ENCODE measurements at regions not wholly inside any gene's neighbourhood (a gene's known extent, or its start where the extent isn't known, plus 50 kb on each side); places are given as distances from the start of the nearest gene placed in this dataset.
"Not testable (repeated sequence)": the region's sequence is repeated elsewhere in the genome, so short reads cannot be mapped to it uniquely, and the experiment has no call there.

GRCh38 chr22:11625711-11626421, 3902.1 kb upstream of the OR11H1 start:
- not testable (repeated sequence) for H3K27ac ChIP-seq; H3K4me3 ChIP-seq (ENCODE audit: low read depth in 1 of 2, low read length in 1 of 2); H3K4me1 ChIP-seq (ENCODE audit: control insufficient read depth in 1 of 2, insufficient read depth in 1 of 2, low read depth in 1 of 2, low read length in 1 of 2); H3K36me3 ChIP-seq; H3K27me3 ChIP-seq
- peaks cover 58% of the 10 kb centered on the region for H3K9me3 ChIP-seq

GRCh38 chr22:11626422-11626773, 3901.6 kb upstream of the OR11H1 start:
- H3K4me3 ChIP-seq (ENCODE audit: low read depth in 1 of 2, low read length in 1 of 2) = no peak overlapping the region
- no peaks in the 10 kb centered on the region for H3K27me3 ChIP-seq
- H3K36me3 ChIP-seq = no peaks in the 10 kb centered on the region
- H3K4me1 ChIP-seq (ENCODE audit: control insufficient read depth in 1 of 2, insufficient read depth in 1 of 2, low read depth in 1 of 2, low read length in 1 of 2) = no peaks in the 10 kb centered on the region
- peaks cover 53% of the 10 kb centered on the region for H3K9me3 ChIP-seq
- H3K27ac ChIP-seq = no peak overlapping the region
- no peak for TF ChIP-seq CTCF (IDR thresholded peaks at IDR 0.05)

- not testable (repeated sequence) for H3K4me3 ChIP-seq (ENCODE audit: low read depth in 1 of 2, low read length in 1 of 2); H3K4me1 ChIP-seq (ENCODE audit: control insufficient read depth in 1 of 2, insufficient read depth in 1 of 2, low read depth in 1 of 2, low read length in 1 of 2); H3K36me3 ChIP-seq; H3K27me3 ChIP-seq; H3K27ac ChIP-seq
- peaks cover 49% of the 10 kb centered on the region for H3K9me3 ChIP-seq
Measured at GRCh38 chr22:11627036-11627435, 3901.0 kb upstream of the OR11H1 start.

- no peak overlapping the region for H3K4me3 ChIP-seq (ENCODE audit: low read depth in 1 of 2, low read length in 1 of 2)
- H3K4me1 ChIP-seq (ENCODE audit: control insufficient read depth in 1 of 2, insufficient read depth in 1 of 2, low read depth in 1 of 2, low read length in 1 of 2) = no peaks in the 10 kb centered on the region
- H3K9me3 ChIP-seq = peaks cover 49% of the 10 kb centered on the region
- H3K27me3 ChIP-seq = no peaks in the 10 kb centered on the region
- no peaks in the 10 kb centered on the region for H3K36me3 ChIP-seq
- TF ChIP-seq CTCF (IDR thresholded peaks at IDR 0.05) = no peak
- no peak overlapping the region for H3K27ac ChIP-seq
Measured at GRCh38 chr22:11627436-11627797, 3900.6 kb upstream of the OR11H1 start.

- Histone ChIP-seq H3K36me3 (no peaks in the 10 kb centered on the region), H3K27ac (no peak overlapping the region), H3K27me3 (no peaks in the 10 kb centered on the region), H3K4me3 (ENCODE audit: low read depth in 1 of 2, low read length in 1 of 2) (no peak overlapping the region), H3K4me1 (ENCODE audit: control insufficient read depth in 1 of 2, insufficient read depth in 1 of 2, low read depth in 1 of 2, low read length in 1 of 2) (no peaks in the 10 kb centered on the region), H3K9me3 (peaks cover 49% of the 10 kb centered on the region)
- no peak for TF ChIP-seq CTCF (IDR thresholded peaks at IDR 0.05)
Measured at GRCh38 chr22:11627798-11628650, 3900.0 kb upstream of the OR11H1 start.

GRCh38 chr22:11628651-11629511, 3899.1 kb upstream of the OR11H1 start:
- no peak for TF ChIP-seq CTCF (IDR thresholded peaks at IDR 0.05)
- Histone ChIP-seq H3K27ac (no peak overlapping the region), H3K4me3 (ENCODE audit: low read depth in 1 of 2, low read length in 1 of 2) (no peak overlapping the region), H3K4me1 (ENCODE audit: control insufficient read depth in 1 of 2, insufficient read depth in 1 of 2, low read depth in 1 of 2, low read length in 1 of 2) (no peaks in the 10 kb centered on the region), H3K9me3 (peaks cover 49% of the 10 kb centered on the region), H3K27me3 (no peaks in the 10 kb centered on the region), H3K36me3 (no peaks in the 10 kb centered on the region)

Measured in neutrophil (primary cell).